Osteocyte (in vitro differentiated cells): ENCODE measurements at regions not wholly inside any gene's neighbourhood (a gene's known extent, or its start where the extent isn't known, plus 50 kb on each side); places are given as distances from the start of the nearest gene placed in this dataset.
"Not testable (repeated sequence)": the region's sequence is repeated elsewhere in the genome, so short reads cannot be mapped to it uniquely, and the experiment has no call there.

Experiments
- DNase-seq: peaks from one replicate; pipeline ENCODE4 v3.0.0; 2021; ENCODE audit warnings: mixed read lengths; ENCODE audit not compliant: unreplicated experiment; ENCODE audit errors: extremely low spot score
- H3K27ac Mint-ChIP-seq: one replicate; pipeline ENCODE4 v1.8.0; 2021; ENCODE audit warnings: mild to moderate bottlenecking, mixed read lengths; ENCODE audit not compliant: unreplicated experiment
- H3K27me3 Mint-ChIP-seq: one replicate; pipeline ENCODE4 v1.8.0; 2021; ENCODE audit warnings: mixed read lengths; ENCODE audit not compliant: unreplicated experiment
- H3K36me3 Mint-ChIP-seq: one replicate; pipeline ENCODE4 v1.8.0; 2021; ENCODE audit warnings: mixed read lengths; ENCODE audit not compliant: unreplicated experiment
- H3K4me1 Mint-ChIP-seq: one replicate; pipeline ENCODE4 v1.8.0; 2021; ENCODE audit warnings: mixed read lengths; ENCODE audit not compliant: unreplicated experiment
- H3K4me3 Mint-ChIP-seq: one replicate; pipeline ENCODE4 v1.8.0; 2021; ENCODE audit warnings: mild to moderate bottlenecking, moderate library complexity, mixed read lengths; ENCODE audit not compliant: unreplicated experiment
- H3K9me3 Mint-ChIP-seq: one replicate; pipeline ENCODE4 v1.8.0; 2021; ENCODE audit warnings: mixed read lengths; ENCODE audit not compliant: unreplicated experiment
- TF ChIP-seq, protein P1 (sequence below): fragments of 200-600 bp; sonication (generic); IDR thresholded peaks from 2 replicates; pipeline ENCODE4 v1.5.0; 2021; ENCODE audit warnings: antibody characterized with exemption, mild to moderate bottlenecking, moderate library complexity

DNA sequence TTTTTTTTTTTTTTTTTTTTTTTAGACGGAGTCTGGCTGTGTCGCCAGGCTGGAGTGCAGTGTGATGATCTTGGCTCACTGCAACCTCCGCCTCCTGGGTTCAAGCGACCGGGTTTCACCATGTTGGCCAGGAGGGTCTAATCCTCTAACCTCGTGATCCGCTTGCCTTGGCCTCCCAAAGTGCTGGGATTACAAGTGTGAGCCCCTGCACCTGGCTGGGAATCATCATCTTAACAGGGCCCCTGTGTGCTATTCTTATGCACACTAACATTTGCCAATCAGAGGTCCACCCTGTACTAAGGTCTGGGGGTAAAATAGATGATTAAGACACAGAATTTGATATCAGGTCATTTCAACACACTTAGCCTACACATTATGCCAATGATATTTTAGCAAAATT is 278.7 kb upstream of the CHRM3 start:
- Mint-ChIP-seq H3K4me1 (no peaks in the 10 kb centered on the region), H3K27ac (no peak overlapping the region), H3K9me3 (no peaks in the 10 kb centered on the region), H3K4me3 (no peak overlapping the region), H3K36me3 (no peaks in the 10 kb centered on the region), H3K27me3 (peaks cover 2% of the 10 kb centered on the region)
- DNase-seq: no peak
- TF ChIP-seq, protein P1, sequence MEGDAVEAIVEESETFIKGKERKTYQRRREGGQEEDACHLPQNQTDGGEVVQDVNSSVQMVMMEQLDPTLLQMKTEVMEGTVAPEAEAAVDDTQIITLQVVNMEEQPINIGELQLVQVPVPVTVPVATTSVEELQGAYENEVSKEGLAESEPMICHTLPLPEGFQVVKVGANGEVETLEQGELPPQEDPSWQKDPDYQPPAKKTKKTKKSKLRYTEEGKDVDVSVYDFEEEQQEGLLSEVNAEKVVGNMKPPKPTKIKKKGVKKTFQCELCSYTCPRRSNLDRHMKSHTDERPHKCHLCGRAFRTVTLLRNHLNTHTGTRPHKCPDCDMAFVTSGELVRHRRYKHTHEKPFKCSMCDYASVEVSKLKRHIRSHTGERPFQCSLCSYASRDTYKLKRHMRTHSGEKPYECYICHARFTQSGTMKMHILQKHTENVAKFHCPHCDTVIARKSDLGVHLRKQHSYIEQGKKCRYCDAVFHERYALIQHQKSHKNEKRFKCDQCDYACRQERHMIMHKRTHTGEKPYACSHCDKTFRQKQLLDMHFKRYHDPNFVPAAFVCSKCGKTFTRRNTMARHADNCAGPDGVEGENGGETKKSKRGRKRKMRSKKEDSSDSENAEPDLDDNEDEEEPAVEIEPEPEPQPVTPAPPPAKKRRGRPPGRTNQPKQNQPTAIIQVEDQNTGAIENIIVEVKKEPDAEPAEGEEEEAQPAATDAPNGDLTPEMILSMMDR: no peak

DNA sequence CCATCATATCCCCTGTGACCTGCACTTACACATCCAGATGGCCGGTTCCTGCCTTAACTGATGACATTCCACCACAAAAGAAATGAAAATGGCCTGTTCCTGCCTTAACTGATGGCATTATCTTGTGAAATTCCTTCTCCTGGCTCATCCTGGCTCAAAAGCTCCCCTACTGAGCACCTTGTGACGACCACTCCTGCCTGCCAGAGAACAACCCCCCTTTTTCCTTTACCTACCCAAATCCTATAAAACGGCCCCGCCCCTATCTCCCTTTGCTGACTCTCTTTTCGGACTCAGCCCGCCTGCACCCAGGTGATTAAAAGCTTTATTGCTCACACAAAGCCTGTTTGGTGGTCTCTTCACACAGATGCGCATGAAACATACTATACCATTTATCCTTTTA is 279.7 kb upstream of the CHRM3 start:
- H3K27ac Mint-ChIP-seq, H3K9me3 Mint-ChIP-seq, H3K27me3 Mint-ChIP-seq, H3K4me3 Mint-ChIP-seq, H3K36me3 Mint-ChIP-seq, DNase-seq, H3K4me1 Mint-ChIP-seq: not testable (repeated sequence)

DNA sequence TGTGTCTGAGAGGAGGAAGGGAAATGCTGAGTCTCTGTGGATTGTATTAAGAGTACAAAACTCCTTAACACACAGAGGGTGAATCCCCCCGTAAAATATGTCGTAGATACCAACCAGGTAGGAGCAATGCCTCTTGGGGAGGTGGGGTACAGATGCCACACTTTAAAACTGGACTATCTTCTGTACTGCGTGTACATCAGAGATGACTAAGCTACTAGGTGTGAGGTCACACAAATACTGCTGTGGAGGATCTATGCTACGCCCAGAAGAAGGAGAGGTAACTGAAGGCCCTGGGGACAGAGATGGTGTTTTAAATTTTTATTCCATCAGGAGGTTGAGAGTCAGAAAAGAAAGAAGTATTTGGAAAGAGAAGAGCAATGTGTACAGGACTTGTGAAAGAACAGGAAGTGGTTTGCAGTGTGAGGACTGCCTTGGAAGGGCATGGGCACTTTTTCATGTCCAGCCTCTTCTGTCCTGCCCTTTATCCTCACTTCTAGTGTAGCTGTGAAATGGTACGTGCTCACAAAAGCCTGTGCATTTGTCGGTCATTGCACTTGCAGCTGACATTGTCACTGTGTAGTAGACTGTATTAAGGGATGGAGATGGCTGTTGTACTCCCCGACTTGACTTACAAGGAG is 287.8 kb upstream of the CHRM3 start:
- Mint-ChIP-seq H3K9me3 (no peaks in the 10 kb centered on the region), H3K27ac (no peak overlapping the region), H3K36me3 (no peaks in the 10 kb centered on the region), H3K27me3 (no peaks in the 10 kb centered on the region), H3K4me3 (no peak overlapping the region), H3K4me1 (no peaks in the 10 kb centered on the region)
- DNase-seq: no peak
- TF ChIP-seq, protein P1: no peak

DNA sequence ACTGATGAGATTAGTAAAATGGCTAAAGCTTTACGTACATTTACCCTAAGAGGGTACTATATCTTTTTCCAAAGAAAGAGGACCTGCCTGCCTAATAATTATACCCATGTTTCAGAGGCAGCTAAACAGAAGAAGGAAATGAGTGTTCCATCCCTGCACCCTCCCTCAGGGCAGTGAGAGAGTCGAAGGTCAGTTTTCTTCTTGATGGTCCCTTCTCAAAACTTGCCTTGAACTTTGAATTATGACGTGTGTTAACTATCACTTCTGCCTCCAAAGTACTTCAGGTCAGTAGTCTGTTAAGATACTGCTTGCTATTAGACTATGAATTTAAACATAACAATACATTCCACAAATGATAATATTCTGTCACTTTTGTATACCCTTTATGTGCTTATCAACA is 294.8 kb upstream of the CHRM3 start:
- Mint-ChIP-seq H3K27ac (no peak overlapping the region), H3K4me1 (no peaks in the 10 kb centered on the region), H3K4me3 (no peak overlapping the region), H3K36me3 (no peaks in the 10 kb centered on the region), H3K27me3 (no peaks in the 10 kb centered on the region), H3K9me3 (no peaks in the 10 kb centered on the region)
- TF ChIP-seq, protein P1: no peak
- DNase-seq: no peak

DNA sequence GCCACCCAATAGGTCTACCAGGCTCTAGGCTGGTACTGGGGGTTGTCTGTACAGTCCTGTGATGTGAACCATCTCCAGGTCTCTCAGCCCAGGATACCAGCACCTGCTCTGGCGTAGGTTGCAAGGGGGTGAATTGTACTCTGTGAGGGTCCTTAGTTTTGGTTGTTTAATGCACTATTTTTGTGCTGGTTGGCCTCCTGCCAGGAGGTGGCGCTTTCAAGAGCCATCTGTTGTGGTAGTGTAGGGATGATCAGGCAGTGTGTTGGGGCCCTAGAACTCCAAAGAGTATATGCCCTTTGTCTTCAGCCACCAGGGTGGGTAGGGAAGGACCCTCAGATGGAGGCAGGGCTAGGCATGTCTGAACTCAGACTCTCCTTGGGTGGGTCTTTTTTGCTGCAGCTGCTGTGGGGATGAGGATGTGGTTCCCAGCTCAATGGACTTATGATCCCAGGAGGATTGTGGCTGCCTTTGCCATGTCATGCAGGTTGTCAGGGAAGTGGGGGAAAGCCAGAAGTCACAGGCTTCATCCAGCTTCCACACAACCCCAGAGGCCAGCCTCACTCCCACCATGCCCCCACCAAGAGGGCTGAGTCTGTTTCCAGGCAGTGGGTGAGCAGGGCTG is 301.8 kb upstream of the CHRM3 start:
- DNase-seq: no peak
- Mint-ChIP-seq H3K27me3 (no peaks in the 10 kb centered on the region), H3K36me3 (no peaks in the 10 kb centered on the region), H3K4me1 (no peaks in the 10 kb centered on the region), H3K9me3 (peaks cover 17% of the 10 kb centered on the region), H3K27ac (no peak overlapping the region), H3K4me3 (no peak overlapping the region)
- TF ChIP-seq, protein P1: no peak

DNA sequence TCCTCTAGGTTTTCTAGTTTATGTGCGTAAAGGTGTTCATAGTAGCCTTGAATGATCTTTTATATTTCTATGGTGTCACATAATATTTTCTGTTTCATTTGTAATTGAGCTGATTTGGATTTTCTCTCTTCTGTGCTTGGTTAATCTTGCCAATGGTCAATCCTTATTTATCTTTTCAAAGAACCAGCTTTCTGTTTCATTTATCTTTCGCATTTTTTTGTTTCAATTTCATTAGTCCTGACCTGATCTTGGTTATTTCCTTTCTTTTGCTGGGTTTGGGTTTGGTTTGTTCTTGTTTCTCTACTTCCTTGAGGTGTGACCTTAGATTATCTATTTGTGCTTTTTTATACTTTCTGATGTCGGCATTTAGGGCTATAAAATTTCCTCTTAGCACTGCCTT is 304.4 kb upstream of the CHRM3 start:
- peaks cover 17% of the 10 kb centered on the region for H3K9me3 Mint-ChIP-seq
- not testable (repeated sequence) for DNase-seq, H3K4me3 Mint-ChIP-seq, H3K27me3 Mint-ChIP-seq, H3K36me3 Mint-ChIP-seq, H3K4me1 Mint-ChIP-seq, H3K27ac Mint-ChIP-seq
